ENCODE measurements at regions not wholly inside any gene's neighbourhood (a gene's known extent, or its start where the extent isn't known, plus 50 kb on each side); places are given as distances from the start of the nearest gene placed in this dataset.
"Not testable (repeated sequence)": the region's sequence is repeated elsewhere in the genome, so short reads cannot be mapped to it uniquely, and the experiment has no call there.

DNA sequence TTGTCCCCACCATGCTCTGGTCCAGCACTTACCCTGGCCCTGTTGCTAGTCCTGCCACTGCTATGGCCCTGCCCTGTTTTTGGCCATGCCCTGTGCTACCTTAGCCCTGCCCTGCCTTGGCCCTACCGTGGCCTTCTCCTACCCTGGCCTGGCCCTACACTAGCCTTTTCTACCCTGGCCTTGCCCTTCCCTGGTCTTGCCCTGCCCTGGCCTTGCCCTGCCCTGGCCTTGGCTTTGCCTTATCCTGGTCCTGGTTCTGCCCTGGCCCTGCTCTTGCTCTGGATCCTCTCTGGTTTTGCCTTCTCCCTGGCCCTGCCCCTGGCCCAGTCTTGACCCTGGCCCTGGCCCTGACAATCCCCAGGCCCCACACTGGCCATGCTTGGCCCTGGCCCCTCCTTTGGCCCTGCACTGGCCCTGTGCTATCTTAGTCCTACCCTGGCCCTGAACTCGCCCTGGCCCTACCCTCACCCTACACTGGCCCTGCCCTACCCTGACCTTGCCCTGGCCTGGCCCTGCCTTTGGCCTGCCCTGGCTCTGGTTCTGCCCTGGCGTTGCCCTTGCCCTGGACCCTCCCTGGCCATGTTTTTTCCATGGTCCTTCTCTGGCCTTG lies 235.0 kb downstream of the GOLGA6L6 start:
- not testable (repeated sequence) for FAIRE-seq

DNA sequence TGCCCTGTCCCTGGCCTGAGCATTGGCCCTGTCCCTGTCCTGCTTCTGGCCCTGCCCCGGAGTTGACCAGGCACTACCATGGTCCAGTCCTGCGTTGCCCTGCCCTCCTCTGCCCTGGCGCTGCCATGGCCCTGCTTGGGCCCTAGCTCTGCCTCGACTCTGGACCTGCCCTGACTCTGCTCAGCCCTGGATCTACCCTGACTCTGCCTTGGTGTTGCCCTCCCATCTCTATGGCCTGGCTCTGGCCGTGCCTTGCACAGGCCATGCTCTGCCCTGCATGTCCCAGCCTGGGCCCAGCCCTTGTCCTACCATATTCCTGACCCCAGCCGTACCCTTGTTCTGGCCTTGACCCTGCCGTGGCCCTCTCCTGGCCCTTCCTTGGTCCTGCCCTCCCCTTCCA lies 235.7 kb downstream of the GOLGA6L6 start:
- not testable (repeated sequence) for FAIRE-seq

DNA sequence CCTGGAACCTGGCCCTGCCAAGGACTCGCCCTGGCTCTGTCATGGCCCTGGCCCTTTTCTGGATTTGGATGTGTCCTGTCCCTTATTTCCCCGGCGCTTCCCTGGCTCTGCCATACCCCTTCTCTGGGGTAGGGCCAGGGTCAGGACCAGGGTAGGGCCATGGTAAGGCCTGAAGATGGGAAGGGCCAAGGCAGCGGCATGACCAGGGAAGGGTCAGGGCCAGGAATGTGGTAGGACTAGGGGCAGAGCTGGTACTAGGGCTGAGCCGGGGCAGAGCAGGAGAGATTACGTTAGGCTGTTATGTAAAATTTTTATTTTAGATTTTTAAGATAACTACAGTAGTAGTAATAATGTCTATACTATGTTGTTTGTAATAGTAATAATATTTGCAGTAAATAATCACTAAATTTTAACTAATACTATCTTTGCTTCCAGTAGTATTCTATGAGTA lies 236.6 kb downstream of the GOLGA6L6 start:
- FAIRE-seq = not testable (repeated sequence)

DNA sequence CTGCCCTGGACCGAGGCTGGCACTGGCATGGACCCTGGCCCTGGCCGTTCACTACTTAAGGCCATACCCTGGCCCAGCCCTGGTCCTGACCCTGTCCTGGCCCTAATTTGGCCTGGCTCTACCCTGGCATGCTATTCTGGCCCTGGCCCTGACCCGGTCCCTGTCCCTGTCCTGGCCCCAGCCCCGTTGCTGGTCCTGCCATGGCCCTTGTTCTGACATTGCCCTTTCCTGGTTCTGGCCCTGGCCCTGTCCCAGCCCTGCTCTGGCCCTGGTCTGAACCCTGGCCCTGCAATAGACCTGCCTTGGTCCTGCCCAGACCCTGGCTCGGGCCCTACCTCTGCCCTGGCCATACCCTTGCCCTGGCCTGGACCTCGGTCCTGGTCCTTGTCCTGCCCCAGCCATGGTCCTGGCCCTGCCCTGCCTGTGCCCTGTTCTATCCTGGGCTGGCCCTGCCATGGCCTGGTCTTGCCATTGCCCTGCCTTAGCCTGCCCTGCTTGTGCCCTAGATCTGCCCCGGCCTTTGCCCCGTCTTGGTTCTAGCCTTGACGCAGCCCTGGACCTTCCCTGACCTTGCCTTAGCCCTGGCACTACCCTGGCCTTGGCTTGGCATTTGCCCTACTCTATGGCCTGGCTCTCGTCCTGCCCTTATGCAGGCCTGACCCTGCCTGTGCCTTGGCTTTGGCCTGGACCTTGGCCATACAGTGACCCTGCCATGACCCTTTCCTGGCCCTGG lies 237.2 kb downstream of the GOLGA6L6 start:
- FAIRE-seq = not testable (repeated sequence)

DNA sequence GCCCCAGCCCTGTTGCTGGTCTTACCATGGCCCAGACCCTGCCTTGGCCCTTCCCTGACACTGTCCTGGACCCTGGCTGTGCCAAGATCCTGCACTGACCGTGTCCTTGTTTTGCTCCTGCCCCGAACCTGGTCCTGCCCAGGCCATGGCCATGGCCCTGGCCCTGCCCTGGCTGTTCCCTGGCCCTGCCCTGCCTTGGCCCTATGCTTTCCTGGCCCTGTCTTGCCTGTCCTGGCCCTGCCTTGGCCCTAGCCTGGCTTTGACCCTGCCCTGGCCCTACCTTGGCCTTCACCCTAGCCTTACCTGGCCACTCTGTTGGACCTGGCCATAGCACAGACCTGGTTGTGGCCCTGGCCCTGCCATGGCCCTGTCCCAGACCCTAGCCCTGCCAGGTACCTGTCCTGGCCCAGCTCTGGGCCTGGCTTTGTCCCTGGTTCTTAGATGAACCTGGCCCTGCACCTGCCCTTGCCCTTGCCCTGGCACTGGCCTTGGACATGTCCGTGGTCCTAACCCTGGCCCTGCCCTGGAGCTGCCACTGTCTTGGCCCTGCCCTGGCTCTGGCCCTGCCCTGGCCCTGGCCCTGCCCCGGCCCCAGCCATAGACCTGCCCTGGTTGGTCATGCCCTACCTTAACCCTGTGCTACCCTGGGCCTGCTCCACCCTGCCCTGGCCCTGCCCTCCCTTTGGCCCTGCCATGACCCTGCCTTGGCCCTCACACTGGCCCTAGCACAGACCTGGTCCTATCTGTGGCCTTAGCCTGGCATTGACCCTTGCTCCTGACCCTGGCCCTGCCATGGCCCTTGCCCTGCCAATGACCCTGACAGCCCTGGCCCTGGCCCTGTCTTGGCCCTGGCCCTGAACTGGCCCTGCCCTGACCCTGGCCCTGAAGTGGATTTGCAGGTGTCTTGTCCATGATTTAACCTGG lies 238.1 kb downstream of the GOLGA6L6 start:
- FAIRE-seq = not testable (repeated sequence)

DNA sequence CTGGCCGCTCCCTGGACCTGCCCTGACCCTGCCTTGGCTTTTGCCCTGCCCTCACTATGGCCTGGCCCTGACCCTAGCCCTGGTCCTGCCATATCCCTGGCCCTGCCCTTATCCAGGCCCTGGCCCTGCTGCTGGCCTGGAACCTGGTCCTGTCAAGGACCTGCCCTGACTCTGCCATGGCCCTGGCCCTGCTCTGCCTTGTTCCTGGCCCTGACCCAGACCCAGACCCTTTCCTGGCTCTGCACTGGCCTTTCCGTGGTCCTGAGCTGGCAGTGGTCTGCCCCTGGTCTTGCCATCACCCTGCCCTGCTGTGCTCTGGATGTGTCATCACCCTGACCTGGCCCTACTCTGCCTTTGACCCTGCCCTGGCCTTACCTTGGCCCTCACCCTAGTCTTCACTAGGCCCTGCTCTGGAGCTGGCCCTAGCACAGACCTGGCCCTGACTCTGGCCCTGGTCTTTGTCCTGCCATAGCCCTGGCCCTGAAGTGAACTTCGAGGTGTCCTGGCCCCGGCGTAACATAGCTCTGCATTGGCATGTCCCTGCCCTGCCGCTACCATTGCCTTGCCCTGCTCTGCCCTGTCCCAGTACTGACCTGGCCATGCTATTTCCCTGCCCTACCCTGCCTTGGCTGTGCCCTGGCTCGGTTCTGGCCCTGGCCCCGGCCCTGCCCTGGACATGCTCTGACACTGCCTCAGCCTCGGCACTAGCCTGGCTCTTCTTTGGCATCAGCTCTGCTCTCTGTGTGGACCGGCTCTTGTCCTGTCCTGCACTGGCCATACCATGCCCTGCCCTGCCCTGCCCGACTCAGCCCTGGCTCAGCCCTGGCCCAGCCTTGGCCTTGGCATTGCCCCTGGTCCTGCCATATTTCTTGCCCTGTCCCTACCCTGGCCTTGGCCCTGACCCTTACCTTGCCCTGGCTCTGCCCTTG lies 239.2 kb downstream of the GOLGA6L6 start:
- not testable (repeated sequence) for FAIRE-seq

DNA sequence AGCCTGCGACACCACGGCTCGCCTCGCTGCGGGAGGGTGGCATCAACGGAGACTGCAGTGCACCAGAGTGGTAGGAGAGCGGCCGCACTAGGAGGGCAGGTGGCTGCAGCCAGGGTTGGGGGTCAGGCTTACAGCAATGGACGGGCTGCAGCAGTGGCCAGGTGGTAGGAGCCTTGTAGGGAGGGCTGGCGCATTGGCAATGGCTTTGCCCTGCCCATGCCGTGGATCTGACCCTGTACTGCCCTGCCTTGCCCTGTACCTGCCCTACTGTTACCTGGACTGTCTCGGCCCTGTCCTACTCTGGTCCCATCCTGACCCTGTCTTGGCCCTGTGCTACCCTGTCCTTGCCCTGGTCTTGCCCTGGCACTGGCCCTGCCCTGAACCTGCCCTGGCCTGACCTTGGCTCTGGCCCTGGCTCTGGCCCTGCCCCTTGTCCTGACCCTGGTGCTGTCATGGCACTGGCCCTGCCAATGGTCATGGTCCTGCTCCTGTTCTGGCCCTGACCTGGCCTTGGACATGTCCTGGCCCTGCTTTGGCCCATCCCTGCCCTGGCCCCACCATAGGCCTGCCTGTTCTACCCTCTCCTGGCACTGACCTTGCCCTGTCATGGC lies 240.0 kb downstream of the GOLGA6L6 start:
- not testable (repeated sequence) for FAIRE-seq

DNA sequence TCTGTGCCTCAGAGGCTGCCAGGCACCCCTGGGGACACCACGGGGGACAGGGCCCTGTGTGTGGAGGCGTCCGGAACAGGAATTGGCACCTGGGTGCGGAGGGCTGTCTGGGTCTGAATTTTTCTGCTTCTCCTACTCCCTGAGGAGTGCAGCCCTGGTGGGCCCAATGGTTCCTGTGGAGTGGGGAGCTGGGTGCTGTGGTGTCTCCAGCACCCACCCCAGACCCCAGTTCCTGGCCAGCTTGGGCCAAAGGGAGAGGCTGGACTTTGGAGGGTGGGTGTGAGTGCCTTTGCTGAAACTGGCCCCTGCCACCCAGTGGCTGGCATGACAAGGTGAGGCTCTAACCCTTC lies 240.6 kb downstream of the GOLGA6L6 start:
- not testable (repeated sequence) for FAIRE-seq

DNA sequence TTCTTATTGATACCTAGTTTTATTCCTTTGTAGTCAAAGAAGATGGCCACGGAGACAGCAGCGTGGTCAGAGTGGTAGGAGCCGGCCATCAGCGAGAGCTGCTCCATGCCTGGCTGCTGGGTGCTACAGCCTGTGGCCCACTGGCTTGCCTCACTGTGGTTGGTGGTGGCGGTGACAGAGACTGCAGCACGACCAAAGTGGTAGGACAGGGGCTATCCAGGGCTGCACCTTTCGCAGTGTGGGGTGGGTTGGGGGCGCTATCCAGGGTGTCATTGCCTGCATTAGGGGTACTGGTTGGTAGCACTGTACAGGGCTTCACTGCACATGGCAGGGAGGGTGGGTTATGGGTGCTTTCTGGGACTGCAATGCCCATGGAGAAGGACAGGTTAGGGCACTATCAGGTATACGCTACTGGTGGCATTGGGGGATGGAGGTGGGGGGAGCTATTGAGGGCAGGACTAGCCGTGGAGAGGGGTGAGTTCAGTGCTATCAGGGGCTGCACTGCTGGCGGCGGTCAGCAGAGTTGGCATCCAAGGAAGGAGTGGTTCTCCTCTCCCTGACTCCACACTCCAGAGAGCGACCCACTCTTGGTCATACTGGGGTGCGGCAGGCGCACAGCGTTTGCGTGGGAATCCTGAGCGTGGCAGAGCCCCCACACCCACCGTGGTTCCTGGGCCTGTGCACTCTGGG lies 241.1 kb downstream of the GOLGA6L6 start:
- not testable (repeated sequence) for FAIRE-seq

DNA sequence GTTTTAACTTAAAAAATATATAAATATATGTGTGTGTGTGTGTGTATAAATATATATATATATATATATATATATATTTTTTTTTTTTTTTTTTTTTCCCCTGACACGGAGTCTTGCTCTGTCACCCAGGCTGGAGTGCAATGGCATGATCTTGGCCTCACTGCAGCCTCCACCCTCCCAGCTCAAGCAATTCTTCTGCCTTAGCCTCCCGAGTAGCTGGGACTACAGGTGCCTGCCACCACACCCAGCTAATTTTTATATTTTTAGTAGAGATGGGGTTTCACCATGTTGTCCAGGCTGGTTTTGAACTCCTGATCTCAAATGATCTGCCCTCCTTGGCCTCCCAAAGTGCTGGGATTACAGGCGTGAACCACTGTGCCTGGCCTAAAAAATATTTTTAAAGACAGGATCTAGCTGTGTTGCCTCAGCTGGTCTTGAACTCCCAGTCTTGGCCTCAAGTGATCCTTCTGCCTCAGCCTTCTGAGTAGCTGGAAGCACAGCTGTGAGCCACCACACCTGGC lies 243.9 kb downstream of the GOLGA6L6 start:
- not testable (repeated sequence) for FAIRE-seq

DNA sequence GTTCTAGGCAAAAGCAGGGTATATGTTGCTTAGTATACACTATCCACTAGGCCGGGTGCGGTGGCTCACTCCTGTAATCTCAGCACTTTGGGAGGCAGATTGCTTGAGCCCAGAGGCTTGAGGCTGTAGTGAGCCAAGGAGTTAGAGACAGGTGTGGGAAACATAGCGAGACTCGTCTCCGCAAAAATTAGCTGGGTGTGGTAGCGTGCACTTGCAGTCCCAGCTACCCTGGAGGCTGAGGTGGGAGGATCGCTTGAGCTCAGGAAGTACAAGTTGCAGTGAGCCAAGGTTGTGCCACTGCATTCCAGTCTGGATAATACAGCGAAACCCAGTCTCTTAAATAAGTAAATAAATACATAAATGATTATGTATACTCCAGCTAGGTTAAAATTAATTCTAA lies 245.3 kb downstream of the GOLGA6L6 start:
- not testable (repeated sequence) for FAIRE-seq

DNA sequence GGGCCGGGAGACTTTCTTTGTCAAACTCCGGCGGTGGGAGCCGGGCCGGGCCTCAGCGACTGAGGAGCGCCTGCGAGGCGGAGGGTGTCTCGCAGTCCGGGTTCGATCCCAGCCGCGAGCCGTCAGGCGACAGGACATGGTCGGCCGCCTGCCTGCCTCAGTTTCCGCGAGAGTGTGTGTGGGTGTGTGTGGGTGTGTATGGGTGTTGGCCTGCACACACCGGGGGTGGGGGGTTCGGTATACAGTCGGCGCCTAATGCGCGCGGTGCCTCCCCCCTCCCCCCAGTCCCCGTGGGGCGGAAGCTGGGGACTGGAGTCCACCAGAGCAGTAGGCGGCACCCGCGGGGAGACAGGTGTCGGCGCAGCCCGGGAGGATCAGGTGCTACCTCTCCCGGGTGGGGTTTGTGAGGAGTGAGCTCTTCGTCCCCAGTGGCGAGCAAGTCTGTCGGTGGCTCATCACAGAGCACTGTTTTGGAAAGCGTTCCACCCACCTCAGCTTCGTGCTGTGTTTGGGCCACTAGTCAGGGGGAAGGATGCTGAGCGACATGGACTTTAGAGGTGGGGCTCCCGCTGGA lies 246.3 kb downstream of the GOLGA6L6 start:
- FAIRE-seq = no peak

DNA sequence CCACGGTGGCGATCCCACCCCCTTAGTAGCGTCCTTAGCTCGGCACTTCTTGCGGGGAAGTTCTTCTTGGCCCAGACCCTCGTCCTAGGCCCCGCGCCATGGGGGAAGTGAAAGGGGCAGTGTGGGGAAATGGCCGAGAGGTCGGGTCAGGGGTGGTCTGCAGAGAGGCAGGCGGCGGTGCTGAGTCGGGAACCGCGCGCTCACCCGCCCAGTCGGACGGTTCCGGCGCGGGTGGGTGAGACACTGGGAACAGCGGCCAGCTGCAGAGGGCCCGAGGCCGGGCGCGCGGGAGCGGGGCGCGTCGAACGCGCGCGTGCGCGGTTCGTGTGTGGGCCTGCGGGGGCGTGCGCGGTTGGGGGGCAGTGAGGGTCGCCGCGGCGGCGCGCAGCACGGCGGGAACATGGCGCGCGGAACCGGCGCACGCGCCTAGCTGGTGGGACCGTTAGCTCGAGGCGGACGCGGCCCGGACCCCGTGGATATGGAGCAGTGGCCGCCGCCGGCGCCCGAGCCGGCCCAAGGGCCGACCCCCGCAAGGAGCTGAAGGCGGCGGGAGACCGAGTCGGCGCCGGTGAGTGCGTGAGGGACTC lies 246.9 kb downstream of the GOLGA6L6 start:
- FAIRE-seq = no peak

DNA sequence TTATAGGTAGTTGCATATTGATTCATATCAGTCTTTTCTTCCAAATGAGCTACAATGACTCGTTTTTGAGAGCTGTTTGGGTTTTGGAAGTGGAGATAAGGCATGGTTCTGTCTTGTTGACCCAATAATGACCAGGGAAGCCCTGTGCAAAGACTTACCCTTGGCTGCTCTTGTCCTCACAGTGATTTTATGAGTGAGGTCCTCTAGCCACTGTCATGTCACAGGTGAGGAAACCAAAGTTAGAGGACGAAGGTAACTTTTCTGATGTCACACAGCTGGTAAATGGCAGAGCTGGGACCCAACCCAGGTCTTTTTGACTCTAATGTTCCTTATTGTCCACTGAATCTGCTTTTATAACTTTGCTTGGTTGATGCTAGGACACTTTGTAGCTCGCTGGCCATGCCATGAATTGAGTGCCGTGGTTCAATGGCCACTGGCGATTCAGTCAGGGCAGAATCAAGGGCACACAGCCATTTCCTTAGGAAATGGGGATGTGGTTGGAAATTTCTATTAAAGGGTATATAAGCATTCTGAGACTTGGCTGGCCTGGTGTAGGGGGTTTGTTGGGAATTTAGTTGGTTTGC lies 249.1 kb downstream of the GOLGA6L6 start:
- not testable (repeated sequence) for FAIRE-seq

DNA sequence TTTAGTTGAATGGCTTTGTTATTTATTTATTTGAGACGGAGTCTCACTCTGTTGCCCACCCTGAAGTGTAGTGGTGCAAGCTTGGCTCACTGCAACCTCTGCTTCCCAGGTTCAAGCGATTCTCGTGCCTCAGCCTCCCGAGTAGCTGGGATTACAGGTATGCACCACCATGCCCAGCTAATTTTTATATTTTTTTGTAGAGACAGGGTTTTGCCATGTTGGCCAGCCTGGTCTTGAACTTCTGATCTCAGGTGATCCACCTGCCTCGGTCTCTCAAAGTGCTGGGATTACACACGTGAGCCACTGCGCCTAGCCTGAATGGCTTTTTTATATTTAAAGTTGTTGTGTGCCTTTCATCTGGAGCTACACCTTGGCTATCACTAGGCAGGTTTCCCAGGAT lies 250.0 kb downstream of the GOLGA6L6 start:
- not testable (repeated sequence) for FAIRE-seq

DNA sequence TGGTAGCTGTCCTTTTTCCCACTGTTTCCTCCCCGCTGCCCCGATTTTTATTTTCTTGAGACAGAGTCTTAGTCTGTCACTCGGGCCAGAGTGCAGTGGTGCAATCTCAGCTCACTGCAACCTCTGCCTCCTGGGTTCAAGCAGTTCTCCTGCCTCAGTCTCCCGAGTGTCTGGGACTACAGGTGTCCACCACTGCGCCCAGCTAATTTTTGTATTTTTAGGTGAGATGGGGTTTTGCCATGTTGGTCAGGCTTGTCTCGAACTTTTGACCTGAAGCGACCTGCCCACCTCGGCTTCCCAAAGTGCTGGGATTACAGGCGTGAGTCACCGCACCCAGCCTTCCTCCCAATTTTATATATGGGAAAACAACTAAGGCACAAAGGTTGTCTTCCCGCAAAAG lies 251.0 kb downstream of the GOLGA6L6 start:
- FAIRE-seq = not testable (repeated sequence)

DNA sequence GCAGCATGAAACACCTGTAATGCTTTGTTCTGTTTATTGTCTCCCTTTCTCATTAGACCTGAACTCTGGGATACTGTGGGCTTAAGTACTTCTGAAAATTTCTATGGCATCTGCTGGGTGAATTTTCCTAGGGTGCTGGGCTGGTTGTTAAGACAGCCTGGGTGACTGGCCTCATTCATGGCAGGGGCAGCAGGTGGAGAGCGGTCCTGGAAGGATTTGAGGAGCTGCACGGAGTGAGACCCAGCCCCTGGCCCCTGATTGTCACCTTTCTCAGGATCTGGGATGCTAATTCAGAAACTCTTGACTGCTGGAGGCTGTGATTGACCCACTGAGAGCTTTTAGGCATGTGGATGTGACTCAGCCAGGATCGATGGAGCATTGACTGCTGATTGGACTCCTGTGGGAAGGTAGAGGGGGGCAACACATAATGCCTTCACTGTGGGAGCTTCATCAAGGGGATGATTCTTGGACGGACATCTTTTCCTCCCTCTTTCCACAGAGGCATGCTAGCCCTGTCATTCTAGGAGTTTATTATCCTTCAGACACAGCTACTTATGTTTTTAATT lies 252.0 kb downstream of the GOLGA6L6 start:
- FAIRE-seq = not testable (repeated sequence)

DNA sequence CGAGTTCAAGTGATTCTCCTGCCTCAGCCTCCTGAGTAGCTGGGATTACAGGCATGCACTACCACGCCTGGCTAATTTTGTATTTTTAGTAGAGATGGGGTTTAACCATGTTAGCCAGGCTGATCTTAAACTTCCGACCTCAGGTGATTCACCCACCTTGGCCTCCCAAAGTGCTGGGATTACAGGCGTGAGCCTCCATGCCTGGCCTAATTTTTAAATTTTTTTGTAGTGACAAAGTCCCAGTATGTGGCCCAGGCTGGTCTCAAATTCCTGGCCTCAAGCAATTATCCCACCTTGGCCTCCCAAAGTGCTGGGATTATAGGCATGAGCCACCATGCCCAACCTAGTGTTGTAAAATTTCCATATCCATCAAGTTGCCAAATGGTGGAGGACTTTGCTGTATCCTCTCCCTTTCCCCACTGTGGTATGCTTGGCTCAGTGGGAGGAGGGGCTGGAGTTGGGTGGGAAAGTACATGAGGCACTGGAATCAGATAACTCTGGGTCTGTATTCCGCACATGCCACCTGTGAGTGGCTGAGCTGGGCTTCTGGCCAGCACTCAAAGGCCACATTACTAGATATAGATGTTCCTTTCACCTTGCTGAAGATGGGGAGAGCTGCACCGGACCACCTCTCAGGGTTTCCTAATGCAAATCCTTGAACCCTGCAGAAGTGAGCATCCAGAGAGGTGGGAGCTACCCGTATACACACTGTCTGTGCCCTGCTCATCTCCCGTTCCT lies 252.6 kb downstream of the GOLGA6L6 start:
- not testable (repeated sequence) for FAIRE-seq
